Thyroid gland (tissue), 4 donors: ENCODE measurements at regions not wholly inside any gene's neighbourhood (a gene's known extent, or its start where the extent isn't known, plus 50 kb on each side); places are given as distances from the start of the nearest gene placed in this dataset.

Experiments used
- POLR2A ChIP-seq, 2 donors: fragments of 450-650 bp; IDR thresholded peaks; one replicate each; pipeline ENCODE4 v1.6.1; 2017; ENCODE audit warnings: antibody characterized with exemption in 2 of 2, mild to moderate bottlenecking in 2 of 2, moderate library complexity in 1 of 2
- TF ChIP-seq, protein P1 (sequence below), 6 experiments: fragments of 200-600 bp in 3 of 6; fragments of 450-650 bp in 3 of 6; sonication (generic) in 3 of 6; IDR thresholded peaks; one replicate each; pipeline ENCODE4 v1.5.1; 2016 to 2019; ENCODE audit warnings: antibody characterized with exemption in 6 of 6, mild to moderate bottlenecking in 2 of 6, inconsistent platforms in 1 of 6, moderate library complexity in 1 of 6

DNA sequence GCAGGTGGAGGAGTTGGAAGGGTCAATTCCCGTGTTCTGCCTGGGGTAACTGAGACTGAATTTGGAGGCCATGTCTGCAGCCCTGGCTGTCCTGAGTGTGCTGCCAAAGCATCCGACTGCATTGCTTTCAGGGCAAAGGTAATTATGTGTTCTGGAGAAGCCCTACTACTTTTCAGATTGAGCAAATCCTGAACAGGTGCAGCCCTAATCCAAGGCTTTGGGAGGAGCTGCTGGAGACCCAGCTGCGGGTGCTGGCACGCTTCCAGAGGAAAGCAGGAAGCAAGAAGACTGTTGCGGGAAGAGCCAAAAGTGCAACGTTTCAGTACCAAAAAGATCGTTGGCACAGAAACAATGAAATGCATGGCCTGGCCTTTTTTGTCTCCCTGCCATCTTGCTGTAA lies 73.7 kb upstream of the NRIP1 start:
- TF ChIP-seq, protein P1, sequence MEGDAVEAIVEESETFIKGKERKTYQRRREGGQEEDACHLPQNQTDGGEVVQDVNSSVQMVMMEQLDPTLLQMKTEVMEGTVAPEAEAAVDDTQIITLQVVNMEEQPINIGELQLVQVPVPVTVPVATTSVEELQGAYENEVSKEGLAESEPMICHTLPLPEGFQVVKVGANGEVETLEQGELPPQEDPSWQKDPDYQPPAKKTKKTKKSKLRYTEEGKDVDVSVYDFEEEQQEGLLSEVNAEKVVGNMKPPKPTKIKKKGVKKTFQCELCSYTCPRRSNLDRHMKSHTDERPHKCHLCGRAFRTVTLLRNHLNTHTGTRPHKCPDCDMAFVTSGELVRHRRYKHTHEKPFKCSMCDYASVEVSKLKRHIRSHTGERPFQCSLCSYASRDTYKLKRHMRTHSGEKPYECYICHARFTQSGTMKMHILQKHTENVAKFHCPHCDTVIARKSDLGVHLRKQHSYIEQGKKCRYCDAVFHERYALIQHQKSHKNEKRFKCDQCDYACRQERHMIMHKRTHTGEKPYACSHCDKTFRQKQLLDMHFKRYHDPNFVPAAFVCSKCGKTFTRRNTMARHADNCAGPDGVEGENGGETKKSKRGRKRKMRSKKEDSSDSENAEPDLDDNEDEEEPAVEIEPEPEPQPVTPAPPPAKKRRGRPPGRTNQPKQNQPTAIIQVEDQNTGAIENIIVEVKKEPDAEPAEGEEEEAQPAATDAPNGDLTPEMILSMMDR (IDR thresholded peaks at IDR 0.05) = no peak
- no peak for TF ChIP-seq POLR2A (IDR thresholded peaks at IDR 0.05)
